Caco-2 (cell line): ENCODE measurements at regions not wholly inside any gene's neighbourhood (a gene's known extent, or its start where the extent isn't known, plus 50 kb on each side); places are given as distances from the start of the nearest gene placed in this dataset.

Source experiments
- BruUV-seq: library from RNA; stranded (reverse); fragments of 400-500 nt; replicated peaks from 2 replicates; lab custom pipeline; 2021; lab: Mats Ljungman, UMichigan
- CTCF ChIA-PET: fragments of 300-600 bp; sonication (Branson Sonifier 250); formaldehyde crosslinking; loops from one replicate; lab custom pipeline; 2022; ENCODE audit warnings: antibody characterized with exemption; lab: Charles Lee
- POLR2A ChIA-PET: fragments of 300-600 bp; sonication (Branson Sonifier 250); formaldehyde crosslinking; loops from one replicate; lab custom pipeline; 2022; ENCODE audit warnings: antibody characterized with exemption; lab: Charles Lee
- DNase-seq, 2 experiments: peaks; one replicate each; pipeline versions ENCODE4 v3.0.0 to v3.0.0-alpha.2; 2020 to 2022
- H3K27me3 ChIP-seq: replicated peaks from 2 replicates; pipeline ENCODE4 v1.6.0; 2011; ENCODE audit warnings: low read length; ENCODE audit not compliant: control insufficient read depth, insufficient read depth
- H3K36me3 ChIP-seq: 2 replicates; pipeline ENCODE4 v1.5.1; 2011; ENCODE audit warnings: low read length; ENCODE audit not compliant: control insufficient read depth, insufficient read depth
- H3K4me1 ChIP-seq: fragments of 250-450 bp; sonication (Bioruptor Pico); 2 replicates; pipeline ENCODE4 v1.5.1; 2020; ENCODE audit warnings: mild to moderate bottlenecking
- H3K4me3 ChIP-seq: 2 replicates; pipeline ENCODE4 v1.5.1; 2011; ENCODE audit warnings: low read depth, mild to moderate bottlenecking, control low read depth, low read length
- H3K9me3 ChIP-seq: fragments of 250-450 bp; sonication (Bioruptor Pico); 2 replicates; pipeline ENCODE4 v1.5.1; 2020; ENCODE audit warnings: mild to moderate bottlenecking, moderate library complexity
- H3K27ac Mint-ChIP-seq: one replicate; pipeline ENCODE4 v1.8.0; 2022; ENCODE audit warnings: mixed read lengths; ENCODE audit not compliant: unreplicated experiment
- H3K27me3 Mint-ChIP-seq: one replicate; pipeline ENCODE4 v1.8.0; 2022; ENCODE audit warnings: mixed read lengths; ENCODE audit not compliant: insufficient read depth, unreplicated experiment
- H3K36me3 Mint-ChIP-seq: one replicate; pipeline ENCODE4 v1.8.0; 2022; ENCODE audit warnings: mild to moderate bottlenecking, mixed read lengths; ENCODE audit not compliant: insufficient read depth, unreplicated experiment
- H3K4me1 Mint-ChIP-seq: one replicate; pipeline ENCODE4 v1.8.0; 2022; ENCODE audit warnings: low read depth, mixed read lengths; ENCODE audit not compliant: unreplicated experiment
- H3K4me3 Mint-ChIP-seq: one replicate; pipeline ENCODE4 v1.8.0; 2022; ENCODE audit warnings: mild to moderate bottlenecking, moderate library complexity, mixed read lengths; ENCODE audit not compliant: unreplicated experiment
- H3K9me3 Mint-ChIP-seq: one replicate; pipeline ENCODE4 v1.8.0; 2022; ENCODE audit warnings: mixed read lengths; ENCODE audit not compliant: unreplicated experiment
- CTCF ChIP-seq, 2 experiments: fragments of 200-600 bp in 1 of 2; IDR thresholded peaks; 1 replicate in 1 of 2; 2 replicates in 1 of 2; pipeline versions ENCODE4 v1.5.1 to v1.8.0; 2011 to 2022; ENCODE audit warnings: antibody characterized with exemption in 1 of 2, control low read depth in 1 of 2, inconsistent platforms in 1 of 2, low read depth in 1 of 2, low read length in 1 of 2, mild to moderate bottlenecking in 1 of 2, moderate library complexity in 1 of 2; ENCODE audit not compliant: insufficient read depth in 1 of 2, severe bottlenecking in 1 of 2, unreplicated experiment in 1 of 2
- intact Hi-C: fragments of 100-400 bp; cut with micrococcal nuclease; formaldehyde crosslinking; loops from one replicate; pipeline ENCODE4 v1.10.0; 2022; ENCODE audit not compliant: unreplicated experiment

- H3K9me3 ChIP-seq, result no peaks in the 10 kb centered on the region
- Mint-ChIP-seq H3K4me1 (peaks cover 9% of the 10 kb centered on the region), H3K27ac (no peak overlapping the region), H3K4me3 (no peak overlapping the region), H3K27me3 (peaks cover 3% of the 10 kb centered on the region), H3K36me3 (no peaks in the 10 kb centered on the region), H3K9me3 (peaks cover 9% of the 10 kb centered on the region)
- peaks cover 9% of the 10 kb centered on the region; the same call in 1 of the 2 replicates for H3K4me1 ChIP-seq
- H3K4me3 ChIP-seq, result no peak overlapping the region
- ChIA-PET CTCF (no interaction called here), POLR2A (no interaction called here)
- intact Hi-C loops, result no loop called here
- DNase-seq, result no peak
- no TSS peak for BruUV-seq
- no peaks in the 10 kb centered on the region for H3K36me3 ChIP-seq
- H3K27me3 ChIP-seq, result no peaks in the 10 kb centered on the region
- TF ChIP-seq CTCF (IDR thresholded peaks at IDR 0.05; ENCODE audit: insufficient read depth in 1 of 2, low read depth in 1 of 2, low read length in 1 of 2, severe bottlenecking in 1 of 2, unreplicated experiment in 1 of 2), result no peak
Observed at GRCh38 chr10:132479024-132479602, 58.5 kb upstream of the INPP5A start.

DNA sequence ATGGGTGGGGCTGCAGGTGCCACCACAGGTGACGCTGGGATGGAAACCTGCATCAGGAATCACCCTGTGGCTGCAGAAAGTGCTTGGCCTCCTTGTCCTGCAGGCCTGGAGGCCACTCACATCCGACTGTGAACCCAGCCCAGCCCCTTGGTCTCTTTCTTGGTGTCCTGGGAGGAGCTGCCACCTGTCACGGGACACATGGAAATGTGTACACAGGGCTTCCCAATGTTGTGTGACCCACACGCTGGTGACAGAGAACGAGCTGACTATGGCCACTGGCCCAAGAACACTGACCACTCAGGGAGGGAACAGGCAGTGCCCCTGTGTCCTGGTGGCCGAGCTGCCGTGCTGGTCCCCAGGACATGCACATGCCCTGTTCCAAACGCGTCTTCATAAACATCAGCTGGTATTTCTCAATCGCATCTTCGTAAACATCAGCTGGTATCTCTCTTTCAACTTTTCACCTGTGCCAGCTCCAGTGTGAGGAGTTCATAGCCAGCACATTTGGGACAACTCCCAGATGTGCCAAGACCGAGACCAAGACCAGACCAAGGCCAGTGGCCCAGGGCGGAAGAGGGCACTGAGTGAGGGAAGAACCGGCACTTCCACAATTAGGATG, 57.9 kb upstream of the INPP5A start:
- no peaks in the 10 kb centered on the region for H3K27me3 ChIP-seq
- H3K36me3 ChIP-seq, result no peaks in the 10 kb centered on the region
- Mint-ChIP-seq H3K4me3 (no peak overlapping the region), H3K9me3 (peaks cover 9% of the 10 kb centered on the region), H3K4me1 (peaks cover 9% of the 10 kb centered on the region), H3K27me3 (peaks cover 3% of the 10 kb centered on the region), H3K27ac (no peak overlapping the region), H3K36me3 (no peaks in the 10 kb centered on the region)
- no peaks in the 10 kb centered on the region for H3K9me3 ChIP-seq
- peaks cover 9% of the 10 kb centered on the region; the same call in 1 of the 2 replicates for H3K4me1 ChIP-seq
- no peak for TF ChIP-seq CTCF (IDR thresholded peaks at IDR 0.05; ENCODE audit: insufficient read depth in 1 of 2, low read depth in 1 of 2, low read length in 1 of 2, severe bottlenecking in 1 of 2, unreplicated experiment in 1 of 2)
- intact Hi-C loops, result no loop called here
- DNase-seq, result no peak
- ChIA-PET CTCF (no interaction called here), POLR2A (no interaction called here)
- no TSS peak for BruUV-seq
- H3K4me3 ChIP-seq, result no peak overlapping the region

- CTCF ChIA-PET, result no interaction called here
- H3K9me3 ChIP-seq, result no peaks in the 10 kb centered on the region
- no peak overlapping the region for H3K27ac Mint-ChIP-seq
- peaks cover 9% of the 10 kb centered on the region; the same call in 1 of the 2 replicates for H3K4me1 ChIP-seq
- H3K36me3 Mint-ChIP-seq, result no peaks in the 10 kb centered on the region
- H3K36me3 ChIP-seq, result no peaks in the 10 kb centered on the region
- peaks cover 3% of the 10 kb centered on the region for H3K27me3 Mint-ChIP-seq
- no peaks in the 10 kb centered on the region for H3K27me3 ChIP-seq
- POLR2A ChIA-PET, result no interaction called here
- H3K4me3 Mint-ChIP-seq, result no peak overlapping the region
- H3K9me3 Mint-ChIP-seq, result peaks cover 9% of the 10 kb centered on the region
- DNase-seq, result no peak
- no TSS peak for BruUV-seq
- intact Hi-C loops, result no loop called here
- peaks cover 9% of the 10 kb centered on the region for H3K4me1 Mint-ChIP-seq
- TF ChIP-seq CTCF (IDR thresholded peaks at IDR 0.05; ENCODE audit: insufficient read depth in 1 of 2, low read depth in 1 of 2, low read length in 1 of 2, severe bottlenecking in 1 of 2, unreplicated experiment in 1 of 2), result no peak
- H3K4me3 ChIP-seq, result no peak overlapping the region
Observed at GRCh38 chr10:132480356-132480755, 57.2 kb upstream of the INPP5A start.
